Activated T-cell treated with anti-CD3 and anti-CD28 coated beads, Interleukin-2, amount 50 U/mL, for 48 hours (primary cell): ENCODE measurements at regions not wholly inside any gene's neighbourhood (a gene's known extent, or its start where the extent isn't known, plus 50 kb on each side); places are given as distances from the start of the nearest gene placed in this dataset.
"Not testable (repeated sequence)": the region's sequence is repeated elsewhere in the genome, so short reads cannot be mapped to it uniquely, and the experiment has no call there.

Source experiments
- DNase-seq, 2 experiments: peaks; one replicate each; pipeline ENCODE4 v3.0.0-alpha.2; 2020

GRCh38 chr1:188817814-188818213, 1659.8 kb downstream of the BRINP3 start:
- no peak for DNase-seq

DNA sequence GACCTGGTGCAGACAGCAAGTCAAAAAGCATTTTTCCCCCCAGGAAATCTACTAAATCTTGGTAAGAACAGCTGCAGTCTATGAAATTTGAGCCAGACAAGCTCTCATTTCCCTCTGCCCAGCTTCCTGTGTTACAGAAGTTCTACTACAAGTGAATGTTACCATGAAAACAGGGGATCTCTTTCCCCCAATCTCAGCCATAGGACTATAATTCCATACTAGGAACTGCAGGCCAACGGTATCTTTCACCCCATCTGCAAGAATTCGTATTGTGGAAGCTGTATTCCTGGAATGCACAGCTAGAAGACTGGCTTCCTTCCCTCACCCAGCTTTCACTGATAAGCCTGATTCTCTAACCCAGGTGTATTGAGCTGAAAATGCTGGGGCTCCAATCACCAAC, 1655.4 kb downstream of the BRINP3 start:
- DNase-seq = no peak

DNA sequence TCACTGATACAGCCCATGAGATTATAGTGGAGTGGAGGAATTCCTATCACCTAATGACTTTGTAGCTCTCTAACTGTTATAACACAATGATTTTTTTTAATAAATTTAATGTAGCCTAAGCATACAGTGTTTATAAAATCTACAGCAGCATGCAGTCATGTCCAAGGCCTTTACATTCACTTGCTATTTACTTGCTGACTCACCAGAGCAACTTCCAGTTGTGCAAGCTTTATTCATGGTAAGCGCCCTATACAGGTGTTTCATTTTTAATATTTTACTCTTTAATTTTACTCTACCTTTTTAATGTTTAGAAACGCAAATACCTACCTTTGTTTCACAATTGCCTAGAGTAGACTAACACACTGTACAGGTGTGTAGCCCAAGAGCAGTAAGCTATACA, 1652.2 kb downstream of the BRINP3 start:
- no peak for DNase-seq

GRCh38 chr1:188826800-188827199, 1650.9 kb downstream of the BRINP3 start:
- DNase-seq = no peak

- DNase-seq = no peak
Measured at GRCh38 chr1:188827400-188827799, 1650.3 kb downstream of the BRINP3 start.

GRCh38 chr1:188841111-188841696, 1636.5 kb downstream of the BRINP3 start:
- not testable (repeated sequence) for DNase-seq

GRCh38 chr1:188846468-188846867, 1631.2 kb downstream of the BRINP3 start:
- DNase-seq = no peak

DNA sequence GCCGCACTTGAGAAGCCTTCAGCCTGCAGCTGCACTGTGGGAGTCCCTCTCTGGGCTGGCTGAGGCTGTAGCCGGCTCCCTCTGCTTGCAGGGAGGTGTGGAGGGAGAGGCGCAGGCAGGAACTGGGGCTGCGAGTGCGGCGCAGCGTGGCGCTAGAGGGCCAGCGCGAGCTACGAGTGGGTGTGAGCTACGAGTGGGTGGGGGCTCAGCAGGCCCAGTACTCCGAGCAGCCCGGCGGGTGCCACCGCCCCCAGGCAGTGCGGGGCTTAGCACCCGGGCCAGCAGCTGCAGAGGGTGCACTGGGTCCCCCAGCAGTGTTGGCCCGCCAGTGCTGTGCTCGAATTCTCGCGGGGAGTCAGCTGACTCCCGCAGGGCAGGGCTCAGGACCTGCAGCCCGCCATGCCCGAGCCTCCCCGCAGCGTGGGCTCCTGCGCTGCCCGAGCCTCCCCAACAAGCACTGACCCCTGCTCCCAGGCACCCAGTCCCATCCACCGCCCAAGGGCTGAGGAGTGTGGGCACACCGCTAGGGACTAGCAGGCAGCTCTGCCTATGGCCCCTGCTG, 1620.1 kb downstream of the BRINP3 start:
- no peak for DNase-seq

- no peak for DNase-seq
Measured at GRCh38 chr1:188867614-188868013, 1610.0 kb downstream of the BRINP3 start.

DNA sequence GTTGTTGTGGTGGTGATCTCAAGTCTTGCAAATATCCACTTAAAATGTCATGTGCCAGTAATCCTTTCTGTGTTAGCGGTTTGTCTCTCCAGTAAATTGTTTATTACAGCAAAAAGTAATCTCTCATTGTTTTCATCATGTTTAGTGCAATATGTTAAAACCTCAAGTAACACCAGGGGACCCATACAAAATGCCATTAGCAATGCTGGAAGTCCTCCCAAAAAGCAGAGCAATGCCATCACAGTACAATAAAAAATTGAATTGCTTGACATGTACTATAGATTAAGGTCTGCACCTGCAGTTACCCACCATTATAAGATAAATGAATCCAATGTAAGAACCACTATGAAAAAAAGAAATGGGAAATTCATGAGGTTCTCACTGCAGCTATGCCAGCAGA, 1606.5 kb downstream of the BRINP3 start:
- no peak for DNase-seq

- DNase-seq = no peak
Measured at GRCh38 chr1:188872376-188872775, 1605.3 kb downstream of the BRINP3 start.

DNA sequence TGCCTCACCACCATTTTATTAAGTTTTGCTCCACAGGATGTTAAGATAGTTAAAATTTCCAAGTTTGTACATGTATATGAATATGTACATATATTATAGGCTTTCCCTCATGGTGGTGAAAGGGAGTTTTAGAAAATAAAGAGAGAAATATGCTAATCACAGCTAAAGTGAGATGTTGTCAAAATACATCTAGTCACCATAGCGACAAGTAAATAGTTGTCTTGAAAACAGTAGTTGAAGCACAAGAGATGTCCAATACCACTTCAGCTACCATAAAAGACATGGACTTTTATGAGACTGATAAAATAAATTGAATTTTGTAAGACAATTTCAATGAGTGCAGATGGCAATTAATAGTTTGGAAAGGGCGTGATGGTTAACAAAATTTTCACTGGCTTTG, 1600.0 kb downstream of the BRINP3 start:
- no peak for DNase-seq

GRCh38 chr1:188888386-188888785, 1589.3 kb downstream of the BRINP3 start:
- no peak for DNase-seq

GRCh38 chr1:188889166-188889565, 1588.5 kb downstream of the BRINP3 start:
- no peak for DNase-seq

GRCh38 chr1:188891958-188892357, 1585.7 kb downstream of the BRINP3 start:
- no peak for DNase-seq

GRCh38 chr1:188895611-188896010, 1582.1 kb downstream of the BRINP3 start:
- no peak for DNase-seq

- no peak for DNase-seq
Measured at GRCh38 chr1:188903241-188903640, 1574.4 kb downstream of the BRINP3 start.

GRCh38 chr1:188904201-188904600, 1573.5 kb downstream of the BRINP3 start:
- no peak for DNase-seq

GRCh38 chr1:188906921-188907641, 1570.6 kb downstream of the BRINP3 start:
- DNase-seq = no peak

- no peak for DNase-seq
Measured at GRCh38 chr1:188930382-188930781, 1547.3 kb downstream of the BRINP3 start.

- no peak for DNase-seq
Measured at GRCh38 chr1:188931506-188931905, 1546.2 kb downstream of the BRINP3 start.

DNA sequence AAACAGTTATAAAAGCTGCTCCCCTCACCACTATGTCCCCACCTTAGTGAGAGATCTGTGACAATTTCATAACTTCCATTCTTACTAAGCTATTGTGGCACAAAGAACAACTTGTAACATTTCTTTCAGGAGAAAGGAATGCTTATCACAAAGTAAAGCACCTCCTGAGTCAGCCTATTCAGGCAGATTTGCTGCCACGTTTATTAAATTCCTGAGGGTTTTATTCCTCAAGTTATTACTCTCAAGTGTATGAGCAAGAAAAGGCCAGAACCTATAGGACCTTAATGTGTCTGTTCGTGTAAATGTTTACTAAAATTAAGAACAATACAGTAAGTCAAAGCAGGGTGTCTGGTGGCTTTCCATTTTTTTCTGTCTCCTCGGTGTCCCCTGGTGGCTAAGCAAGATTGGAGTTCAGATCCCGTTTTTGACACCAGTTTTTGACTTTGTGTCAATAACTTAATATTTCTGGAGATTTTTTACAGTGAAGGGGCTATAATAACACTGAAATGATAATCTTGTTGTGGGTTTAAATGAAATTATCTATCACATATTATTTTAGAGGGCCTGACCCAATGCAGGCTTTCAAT, 1539.6 kb downstream of the BRINP3 start:
- no peak for DNase-seq

DNA sequence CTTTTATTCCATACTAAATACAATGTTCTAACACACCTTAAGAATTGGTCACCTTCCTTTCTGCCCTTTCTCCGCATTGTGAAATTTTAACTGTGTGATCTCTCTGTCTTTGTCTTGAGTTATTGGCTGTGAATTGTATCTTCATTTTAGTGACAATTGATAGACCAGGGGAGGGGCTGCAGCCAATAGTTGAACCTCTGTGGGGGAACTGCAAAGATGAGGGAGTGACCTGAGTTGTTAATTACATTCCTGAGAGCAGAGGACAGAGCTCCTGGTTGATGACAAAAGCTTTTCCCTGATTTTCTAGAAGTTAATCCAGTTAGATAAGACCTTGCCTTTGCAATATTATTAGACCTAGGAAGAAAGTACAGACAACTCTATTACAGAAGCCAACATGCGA, 1535.7 kb downstream of the BRINP3 start:
- DNase-seq = no peak

GRCh38 chr1:188949701-188950100, 1528.0 kb downstream of the BRINP3 start:
- no peak for DNase-seq
